ENCODE measurements at regions not wholly inside any gene's neighbourhood (a gene's known extent, or its start where the extent isn't known, plus 50 kb on each side); places are given as distances from the start of the nearest gene placed in this dataset.

DNA sequence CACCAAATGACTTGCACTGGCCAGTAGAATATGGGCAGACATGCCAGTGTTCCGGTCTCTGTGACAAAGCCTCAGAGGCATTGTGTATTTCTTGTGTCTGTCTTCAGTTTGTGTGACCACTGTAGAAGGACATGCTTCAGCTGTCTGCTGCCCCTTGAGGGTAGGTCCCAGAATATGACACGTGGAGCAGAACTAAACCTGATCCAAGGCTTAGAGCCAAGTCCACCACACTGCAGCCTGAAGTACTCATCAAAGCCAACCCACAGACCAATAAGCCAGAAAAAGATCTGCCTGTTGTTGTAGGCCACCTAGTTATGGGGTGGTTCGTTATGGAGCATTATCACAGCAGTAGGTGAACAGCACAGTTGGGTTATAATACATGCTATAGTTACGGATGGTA, 468.9 kb downstream of the PSAT1 start:
- Histone ChIP-seq H3K4me1 (ENCODE audit: control extremely low read depth in 1 of 4, control insufficient read depth in 4 of 4, insufficient read depth in 4 of 4, low read length in 3 of 4) (no peaks in the 10 kb centered on the region), H3K9me3 (ENCODE audit: control extremely low read depth in 1 of 5, control insufficient read depth in 4 of 5, insufficient read depth in 2 of 5, low read depth in 1 of 5, low read length in 4 of 5) (no peaks in the 10 kb centered on the region), H3K27ac (ENCODE audit: insufficient read depth in 1 of 2, low read depth in 1 of 2, low read length in 2 of 2, poor library complexity in 1 of 2, severe bottlenecking in 2 of 2) (no peak overlapping the region), H3K4me3 (ENCODE audit: control insufficient read depth in 1 of 7, extremely low read depth in 1 of 7, insufficient read depth in 4 of 7, low read depth in 2 of 7, low read length in 6 of 7) (no peak overlapping the region), H3K27me3 (replicated peaks in 2 of 5; ENCODE audit: control insufficient read depth in 4 of 5, insufficient read depth in 5 of 5, low read length in 4 of 5) (no peaks in the 10 kb centered on the region), H3K36me3 (ENCODE audit: control insufficient read depth in 4 of 4, insufficient read depth in 4 of 4, low read length in 3 of 4) (no peaks in the 10 kb centered on the region)
- WGBS (ENCODE audit: insufficient coverage): 94% methylated on average over 2 of the region's 4 CpGs
- ChIA-PET POLR2A (no interaction called here), CTCF (interaction anchor here (1.2 kb wide), 1 partner anchor 11 kb away, joined by 3 read pairs; no protein-coding TSS in a partner anchor)
- DNase-seq: no peak

DNA sequence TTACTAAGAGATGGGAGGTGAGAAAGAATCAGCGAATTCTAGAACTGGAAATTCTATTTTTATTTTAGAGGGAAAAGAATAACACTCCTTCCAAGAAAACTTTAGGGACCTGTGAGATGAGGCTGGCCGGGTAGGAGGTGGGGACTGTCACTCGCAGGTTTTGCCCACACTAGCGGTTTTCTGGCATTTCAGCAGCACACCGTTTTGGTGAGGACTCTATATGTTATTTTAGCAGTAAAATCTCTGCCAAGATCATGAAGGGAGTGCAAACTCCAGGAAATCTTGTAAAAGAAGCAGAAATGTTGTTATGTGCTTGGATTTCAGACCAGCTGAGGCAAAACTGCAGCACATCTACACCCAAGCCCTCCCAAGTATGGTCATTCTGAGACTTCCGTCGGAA, 470.6 kb downstream of the PSAT1 start:
- H3K27me3 ChIP-seq (replicated peaks in 2 of 5; ENCODE audit: control insufficient read depth in 4 of 5, insufficient read depth in 5 of 5, low read length in 4 of 5): no peaks in the 10 kb centered on the region
- ChIA-PET CTCF (no interaction called here), POLR2A (no interaction called here)
- 95% methylated on average over 7 of the region's 7 CpGs for WGBS (ENCODE audit: insufficient coverage)
- no peaks in the 10 kb centered on the region for H3K4me1 ChIP-seq (ENCODE audit: control extremely low read depth in 1 of 4, control insufficient read depth in 4 of 4, insufficient read depth in 4 of 4, low read length in 3 of 4)
- H3K36me3 ChIP-seq (ENCODE audit: control insufficient read depth in 4 of 4, insufficient read depth in 4 of 4, low read length in 3 of 4): no peaks in the 10 kb centered on the region
- no peak overlapping the region for H3K27ac ChIP-seq (ENCODE audit: insufficient read depth in 1 of 2, low read depth in 1 of 2, low read length in 2 of 2, poor library complexity in 1 of 2, severe bottlenecking in 2 of 2)
- no peak overlapping the region for H3K4me3 ChIP-seq (ENCODE audit: control insufficient read depth in 1 of 7, extremely low read depth in 1 of 7, insufficient read depth in 4 of 7, low read depth in 2 of 7, low read length in 6 of 7)
- no peak for DNase-seq
- H3K9me3 ChIP-seq (ENCODE audit: control extremely low read depth in 1 of 5, control insufficient read depth in 4 of 5, insufficient read depth in 2 of 5, low read depth in 1 of 5, low read length in 4 of 5): no peaks in the 10 kb centered on the region

DNA sequence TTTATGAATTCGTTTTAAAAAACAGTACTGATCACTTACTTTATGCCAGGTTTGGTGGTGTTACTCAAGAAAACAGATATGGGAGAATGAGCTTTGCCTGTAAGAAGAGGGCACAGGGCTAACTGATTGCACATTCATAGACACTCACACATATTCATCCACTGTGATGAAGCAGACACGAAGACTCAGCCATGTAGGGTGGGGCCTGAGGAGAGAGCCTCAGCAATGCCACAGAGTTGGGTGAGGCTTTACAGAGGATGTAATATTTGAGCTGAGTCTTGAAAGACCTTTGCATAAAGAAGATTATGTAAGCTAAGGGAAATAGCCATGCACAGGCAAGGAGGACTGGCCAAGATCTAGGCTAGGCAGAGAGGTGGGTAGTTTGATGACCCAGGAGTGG, 472.8 kb downstream of the PSAT1 start:
- no peaks in the 10 kb centered on the region for H3K27me3 ChIP-seq (replicated peaks in 2 of 5; ENCODE audit: control insufficient read depth in 4 of 5, insufficient read depth in 5 of 5, low read length in 4 of 5)
- CTCF ChIA-PET: no interaction called here
- H3K4me3 ChIP-seq (ENCODE audit: control insufficient read depth in 1 of 7, extremely low read depth in 1 of 7, insufficient read depth in 4 of 7, low read depth in 2 of 7, low read length in 6 of 7): no peak overlapping the region
- no peaks in the 10 kb centered on the region for H3K36me3 ChIP-seq (ENCODE audit: control insufficient read depth in 4 of 4, insufficient read depth in 4 of 4, low read length in 3 of 4)
- no peaks in the 10 kb centered on the region for H3K9me3 ChIP-seq (ENCODE audit: control extremely low read depth in 1 of 5, control insufficient read depth in 4 of 5, insufficient read depth in 2 of 5, low read depth in 1 of 5, low read length in 4 of 5)
- H3K4me1 ChIP-seq (ENCODE audit: control extremely low read depth in 1 of 4, control insufficient read depth in 4 of 4, insufficient read depth in 4 of 4, low read length in 3 of 4): no peaks in the 10 kb centered on the region
- no peak overlapping the region for H3K27ac ChIP-seq (ENCODE audit: insufficient read depth in 1 of 2, low read depth in 1 of 2, low read length in 2 of 2, poor library complexity in 1 of 2, severe bottlenecking in 2 of 2)
- POLR2A ChIA-PET: no interaction called here
- WGBS (ENCODE audit: insufficient coverage): no CpG with 5 or more reads among the region's 2 CpGs
- DNase-seq: no peak

DNA sequence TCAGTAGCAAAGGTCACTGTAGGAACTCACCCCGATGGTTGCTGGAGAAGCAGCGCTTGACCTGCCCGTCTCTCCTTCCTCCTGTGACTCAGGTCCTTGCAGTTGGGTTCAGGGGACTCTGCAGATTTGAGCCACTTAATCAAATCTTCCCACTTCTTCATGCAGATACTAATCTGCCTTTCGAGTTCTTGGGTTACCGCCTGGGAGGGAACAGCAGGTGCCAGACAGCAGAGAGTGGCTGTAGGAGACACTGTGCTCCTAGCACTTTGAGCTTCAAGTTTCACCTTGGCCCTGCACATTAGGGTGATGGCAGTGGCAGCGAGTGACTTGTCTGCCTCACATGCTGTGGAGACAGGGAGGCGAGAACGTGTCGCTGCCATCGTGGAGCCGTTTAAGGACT, 478.3 kb downstream of the PSAT1 start:
- Histone ChIP-seq H3K27ac (ENCODE audit: insufficient read depth in 1 of 2, low read depth in 1 of 2, low read length in 2 of 2, poor library complexity in 1 of 2, severe bottlenecking in 2 of 2) (no peak overlapping the region), H3K4me3 (ENCODE audit: control insufficient read depth in 1 of 7, extremely low read depth in 1 of 7, insufficient read depth in 4 of 7, low read depth in 2 of 7, low read length in 6 of 7) (no peak overlapping the region), H3K27me3 (replicated peaks in 2 of 5; ENCODE audit: control insufficient read depth in 4 of 5, insufficient read depth in 5 of 5, low read length in 4 of 5) (peaks cover 0 to 3% (median 0%) of the 10 kb centered on the region in 5 experiments), H3K9me3 (ENCODE audit: control extremely low read depth in 1 of 5, control insufficient read depth in 4 of 5, insufficient read depth in 2 of 5, low read depth in 1 of 5, low read length in 4 of 5) (no peaks in the 10 kb centered on the region), H3K4me1 (ENCODE audit: control extremely low read depth in 1 of 4, control insufficient read depth in 4 of 4, insufficient read depth in 4 of 4, low read length in 3 of 4) (peaks cover 0 to 13% (median 0%) of the 10 kb centered on the region in 4 experiments), H3K36me3 (ENCODE audit: control insufficient read depth in 4 of 4, insufficient read depth in 4 of 4, low read length in 3 of 4) (no peaks in the 10 kb centered on the region)
- POLR2A ChIA-PET: no interaction called here
- WGBS (ENCODE audit: insufficient coverage): 92% methylated on average over 9 of the region's 11 CpGs
- CTCF ChIA-PET: no interaction called here
- DNase-seq: no peak

DNA sequence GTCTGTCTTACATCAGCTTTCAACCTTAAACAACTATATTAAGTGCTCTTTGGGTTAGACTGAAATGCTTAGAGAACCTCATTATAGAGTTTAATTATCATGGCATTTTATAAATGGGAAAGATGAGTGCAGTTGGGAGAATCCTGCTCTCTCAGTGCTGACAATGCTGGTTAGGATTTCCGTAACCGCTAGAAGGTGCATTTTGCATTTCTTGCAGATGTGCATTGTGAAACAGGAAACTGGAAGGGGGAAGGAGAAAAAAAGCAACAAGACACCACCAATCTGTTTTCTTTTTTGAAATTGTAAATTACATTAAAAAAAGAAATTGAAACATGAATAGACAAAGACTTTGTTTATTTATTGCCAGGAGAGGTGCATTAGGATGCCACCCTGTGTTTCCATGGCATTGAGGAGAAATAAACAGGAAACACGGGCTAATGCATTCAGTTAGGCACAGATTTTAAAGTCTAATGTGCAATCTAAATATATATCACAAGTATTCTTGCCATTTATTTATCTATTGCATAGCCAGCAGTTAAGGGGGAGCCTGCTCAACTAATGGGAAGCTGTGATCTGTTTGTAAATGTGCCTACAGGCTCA, 478.9 kb downstream of the PSAT1 start:
- H3K36me3 ChIP-seq (ENCODE audit: control insufficient read depth in 4 of 4, insufficient read depth in 4 of 4, low read length in 3 of 4): no peaks in the 10 kb centered on the region
- no peak for DNase-seq
- POLR2A ChIA-PET: no interaction called here
- peaks cover 0 to 3% (median 0%) of the 10 kb centered on the region in 5 experiments for H3K27me3 ChIP-seq (replicated peaks in 2 of 5; ENCODE audit: control insufficient read depth in 4 of 5, insufficient read depth in 5 of 5, low read length in 4 of 5)
- H3K27ac ChIP-seq (ENCODE audit: insufficient read depth in 1 of 2, low read depth in 1 of 2, low read length in 2 of 2, poor library complexity in 1 of 2, severe bottlenecking in 2 of 2): no peak overlapping the region
- H3K9me3 ChIP-seq (ENCODE audit: control extremely low read depth in 1 of 5, control insufficient read depth in 4 of 5, insufficient read depth in 2 of 5, low read depth in 1 of 5, low read length in 4 of 5): no peaks in the 10 kb centered on the region
- H3K4me3 ChIP-seq (ENCODE audit: control insufficient read depth in 1 of 7, extremely low read depth in 1 of 7, insufficient read depth in 4 of 7, low read depth in 2 of 7, low read length in 6 of 7): no peak overlapping the region
- peaks cover 0 to 13% (median 0%) of the 10 kb centered on the region in 4 experiments for H3K4me1 ChIP-seq (ENCODE audit: control extremely low read depth in 1 of 4, control insufficient read depth in 4 of 4, insufficient read depth in 4 of 4, low read length in 3 of 4)
- WGBS (ENCODE audit: insufficient coverage): no CpG with 5 or more reads among the region's 3 CpGs
- CTCF ChIA-PET: no interaction called here

DNA sequence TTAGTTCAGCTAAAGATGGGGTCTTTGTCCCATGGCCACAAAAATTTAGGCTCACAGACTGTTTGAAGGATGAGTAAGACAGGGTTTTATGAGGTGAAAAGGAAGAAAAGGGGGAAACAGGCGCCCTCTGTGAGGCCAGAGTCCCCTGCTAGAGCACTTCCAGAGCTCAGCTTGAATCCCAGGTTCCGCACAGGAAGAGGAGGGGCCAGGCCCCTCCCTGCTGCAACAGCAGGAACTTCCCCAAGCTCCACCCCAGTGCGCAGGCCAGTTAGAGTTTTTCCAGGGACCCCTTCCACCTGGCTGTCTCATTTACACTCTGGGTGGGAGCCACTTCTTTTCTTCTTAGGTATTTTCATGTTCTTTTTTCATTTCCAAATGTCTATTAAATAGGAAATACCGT, 480.8 kb downstream of the PSAT1 start:
- CTCF ChIA-PET: interaction anchor here (1.4 kb wide), 1 partner anchor 32 kb away, joined by 3 read pairs; no protein-coding TSS in a partner anchor
- Histone ChIP-seq H3K27ac (ENCODE audit: insufficient read depth in 1 of 2, low read depth in 1 of 2, low read length in 2 of 2, poor library complexity in 1 of 2, severe bottlenecking in 2 of 2) (no peak overlapping the region), H3K4me3 (ENCODE audit: control insufficient read depth in 1 of 7, extremely low read depth in 1 of 7, insufficient read depth in 4 of 7, low read depth in 2 of 7, low read length in 6 of 7) (no peak overlapping the region), H3K4me1 (ENCODE audit: control extremely low read depth in 1 of 4, control insufficient read depth in 4 of 4, insufficient read depth in 4 of 4, low read length in 3 of 4) (peaks cover 0 to 13% (median 0%) of the 10 kb centered on the region in 4 experiments), H3K36me3 (ENCODE audit: control insufficient read depth in 4 of 4, insufficient read depth in 4 of 4, low read length in 3 of 4) (no peaks in the 10 kb centered on the region), H3K27me3 (replicated peaks in 2 of 5; ENCODE audit: control insufficient read depth in 4 of 5, insufficient read depth in 5 of 5, low read length in 4 of 5) (peaks cover 0 to 3% (median 0%) of the 10 kb centered on the region in 5 experiments), H3K9me3 (ENCODE audit: control extremely low read depth in 1 of 5, control insufficient read depth in 4 of 5, insufficient read depth in 2 of 5, low read depth in 1 of 5, low read length in 4 of 5) (no peaks in the 10 kb centered on the region)
- DNase-seq: no peak
- WGBS (ENCODE audit: insufficient coverage): 85% methylated on average over 3 of the region's 4 CpGs
- POLR2A ChIA-PET: no interaction called here

DNA sequence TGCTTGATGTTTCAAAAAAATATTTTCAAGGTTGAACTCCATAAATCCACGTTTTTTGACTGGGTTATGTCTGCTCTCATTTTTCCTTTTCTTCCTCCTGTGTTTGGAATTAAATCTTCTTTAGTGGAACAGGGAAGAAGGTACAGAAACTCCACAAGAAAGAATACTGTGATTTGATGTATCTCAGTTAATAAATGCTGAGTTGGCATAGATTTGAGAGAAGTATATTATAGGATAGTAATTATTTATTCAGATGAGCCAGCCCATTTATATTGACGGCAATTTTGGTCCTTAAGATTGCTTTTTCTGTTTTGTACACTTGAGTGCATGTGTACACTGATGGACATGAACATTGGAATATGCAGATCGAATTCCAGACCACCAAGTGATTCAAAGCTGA, 481.4 kb downstream of the PSAT1 start:
- peaks cover 0 to 3% (median 0%) of the 10 kb centered on the region in 5 experiments for H3K27me3 ChIP-seq (replicated peaks in 2 of 5; ENCODE audit: control insufficient read depth in 4 of 5, insufficient read depth in 5 of 5, low read length in 4 of 5)
- CTCF ChIA-PET: no interaction called here
- POLR2A ChIA-PET: no interaction called here
- H3K9me3 ChIP-seq (ENCODE audit: control extremely low read depth in 1 of 5, control insufficient read depth in 4 of 5, insufficient read depth in 2 of 5, low read depth in 1 of 5, low read length in 4 of 5): no peaks in the 10 kb centered on the region
- H3K4me1 ChIP-seq (ENCODE audit: control extremely low read depth in 1 of 4, control insufficient read depth in 4 of 4, insufficient read depth in 4 of 4, low read length in 3 of 4): peaks cover 0 to 13% (median 0%) of the 10 kb centered on the region in 4 experiments
- DNase-seq: no peak
- H3K4me3 ChIP-seq (ENCODE audit: control insufficient read depth in 1 of 7, extremely low read depth in 1 of 7, insufficient read depth in 4 of 7, low read depth in 2 of 7, low read length in 6 of 7): no peak overlapping the region
- H3K27ac ChIP-seq (ENCODE audit: insufficient read depth in 1 of 2, low read depth in 1 of 2, low read length in 2 of 2, poor library complexity in 1 of 2, severe bottlenecking in 2 of 2): no peak overlapping the region
- WGBS (ENCODE audit: insufficient coverage): 90% methylated on average over 3 of the region's 3 CpGs
- no peaks in the 10 kb centered on the region for H3K36me3 ChIP-seq (ENCODE audit: control insufficient read depth in 4 of 4, insufficient read depth in 4 of 4, low read length in 3 of 4)

All from common myeloid progenitor, CD34-positive (primary cell).